ENCODE measurements at regions not wholly inside any gene's neighbourhood (a gene's known extent, or its start where the extent isn't known, plus 50 kb on each side); places are given as distances from the start of the nearest gene placed in this dataset.
A peak's percentile ranks its signal among the peaks of the same experiment; 100 is the strongest.

DNA sequence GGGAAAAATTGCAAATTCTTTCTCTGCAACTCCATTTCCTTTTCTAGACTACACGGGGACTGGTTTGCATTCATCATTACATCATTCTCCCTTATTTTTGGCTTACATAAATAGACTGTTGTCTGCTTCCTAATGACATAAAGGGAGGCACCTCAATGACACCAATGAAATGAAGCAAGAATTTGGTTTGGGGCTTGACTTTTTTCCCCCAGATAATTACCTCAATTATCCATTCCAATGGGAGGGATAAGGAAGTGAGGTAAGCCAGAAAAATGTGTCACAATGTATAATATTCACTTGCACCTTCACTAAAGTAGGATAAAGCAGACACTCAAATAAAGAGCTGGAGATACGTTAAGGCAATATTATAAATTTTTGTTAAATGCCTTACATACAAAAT is 240.6 kb upstream of the GRIP1 start:
- no peak for DNase-seq

DNA sequence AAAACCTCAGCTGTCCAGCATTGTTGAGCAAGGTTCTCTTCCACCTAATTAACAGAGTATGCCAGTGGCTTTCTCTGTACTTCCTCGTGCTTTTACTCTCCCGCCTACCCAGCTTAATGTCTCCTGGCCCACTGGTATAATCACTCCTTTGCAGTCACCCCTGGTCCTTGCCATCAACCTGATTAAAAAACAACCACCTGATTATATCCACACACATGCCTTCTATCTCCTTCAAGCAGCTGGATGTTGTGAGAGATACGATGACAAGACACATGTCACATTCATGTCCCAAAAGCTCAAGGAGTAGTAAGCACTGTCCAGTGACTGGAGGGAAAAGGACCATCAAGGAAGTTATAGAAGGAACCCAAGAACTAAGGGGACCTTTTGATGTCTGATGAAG is 241.3 kb upstream of the GRIP1 start:
- DNase-seq, result no peak

DNA sequence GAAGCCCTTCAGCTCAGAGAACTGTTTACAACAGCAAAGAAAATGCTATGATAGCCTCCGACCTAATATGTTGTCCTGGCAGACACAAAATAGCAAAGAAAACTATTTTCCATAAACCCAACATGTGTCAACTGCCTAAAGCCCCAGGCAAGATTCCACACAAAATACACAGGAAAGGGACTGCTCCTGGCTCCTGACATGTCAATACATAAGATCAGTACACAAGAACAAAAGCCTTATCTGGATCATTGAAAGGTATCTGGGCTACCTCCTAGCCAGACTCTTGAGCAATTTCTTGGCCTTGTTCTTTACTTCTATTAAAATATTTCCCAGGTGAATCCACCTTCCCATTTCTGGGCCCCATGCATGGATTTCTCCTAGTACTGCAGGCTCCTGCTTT is 242.3 kb upstream of the GRIP1 start:
- no peak for DNase-seq

DNA sequence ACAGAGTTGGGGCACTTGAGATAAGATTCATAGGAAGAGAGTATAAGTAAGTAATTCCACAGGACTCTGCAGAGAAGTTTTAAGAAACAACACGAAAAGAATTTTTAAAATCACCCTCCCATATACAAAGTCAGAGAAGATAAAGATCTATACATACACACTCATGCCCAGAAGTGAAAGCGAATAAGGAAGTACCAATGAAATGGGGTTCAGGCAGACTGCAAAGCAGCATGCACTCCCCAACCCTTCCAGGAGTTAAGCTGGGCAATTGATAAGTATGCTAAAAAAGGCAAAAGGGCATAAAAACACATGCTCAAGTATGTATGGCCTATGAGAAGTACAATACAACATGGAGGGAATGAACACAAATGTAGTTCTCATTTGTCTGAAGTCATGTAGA is 246.2 kb upstream of the GRIP1 start:
- no peak for DNase-seq

DNA sequence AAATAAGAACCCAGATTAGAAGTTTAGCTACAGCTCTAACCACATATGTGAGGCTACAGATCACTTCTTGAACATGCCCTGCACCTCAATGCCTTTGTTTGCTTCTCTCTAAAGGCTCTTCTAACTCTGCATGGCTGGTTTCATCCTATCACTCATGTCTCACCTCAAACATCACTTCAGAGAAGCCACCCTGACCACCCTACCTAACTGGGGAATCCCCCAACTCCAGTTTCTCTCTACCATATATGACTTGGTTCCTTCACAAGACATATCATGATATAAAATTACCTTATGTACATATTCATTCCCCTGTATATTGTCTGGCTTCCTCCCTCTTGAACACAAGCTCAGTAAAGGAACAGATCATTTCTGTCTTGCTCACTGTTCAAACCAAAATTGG is 250.2 kb upstream of the GRIP1 start:
- DNase-seq, result no peak

DNA sequence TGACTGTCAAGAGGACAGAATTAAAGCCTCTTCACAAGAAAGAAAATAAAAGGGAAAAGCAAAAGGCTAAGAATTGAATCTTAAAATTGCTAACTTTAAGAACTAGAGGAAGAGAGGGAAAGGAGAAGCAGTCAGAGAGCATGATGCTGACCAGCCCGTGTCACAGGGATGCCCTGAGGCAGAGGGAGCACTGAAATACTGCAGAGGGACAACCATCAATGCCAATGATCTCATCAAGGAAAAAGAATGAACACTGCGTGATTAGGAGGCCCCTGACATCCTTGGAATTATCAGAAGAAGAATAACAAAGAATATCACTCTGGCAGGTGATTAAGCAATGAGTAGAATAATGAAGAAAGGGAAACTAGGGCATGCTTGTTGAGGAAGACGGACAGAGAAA is 252.2 kb upstream of the GRIP1 start:
- DNase-seq, result no peak

DNA sequence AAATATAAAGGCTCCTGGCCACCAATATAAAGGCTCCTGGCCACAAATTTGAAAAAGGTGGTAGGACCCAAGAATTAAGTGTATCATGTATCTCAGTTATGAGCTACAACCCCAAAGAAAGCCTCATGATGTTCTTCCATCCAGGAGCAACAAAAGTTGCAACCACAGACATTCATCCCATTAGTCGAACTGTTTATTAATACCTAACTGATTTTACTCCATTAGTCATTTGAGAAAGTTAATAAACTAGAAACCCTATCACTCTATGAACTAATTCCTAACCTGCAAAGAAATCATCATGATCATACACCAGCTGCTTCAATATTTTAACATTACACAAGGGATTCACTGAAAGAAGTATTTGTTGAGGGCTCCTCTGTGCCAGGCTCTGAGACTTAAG is 253.2 kb upstream of the GRIP1 start:
- DNase-seq, result no peak

DNA sequence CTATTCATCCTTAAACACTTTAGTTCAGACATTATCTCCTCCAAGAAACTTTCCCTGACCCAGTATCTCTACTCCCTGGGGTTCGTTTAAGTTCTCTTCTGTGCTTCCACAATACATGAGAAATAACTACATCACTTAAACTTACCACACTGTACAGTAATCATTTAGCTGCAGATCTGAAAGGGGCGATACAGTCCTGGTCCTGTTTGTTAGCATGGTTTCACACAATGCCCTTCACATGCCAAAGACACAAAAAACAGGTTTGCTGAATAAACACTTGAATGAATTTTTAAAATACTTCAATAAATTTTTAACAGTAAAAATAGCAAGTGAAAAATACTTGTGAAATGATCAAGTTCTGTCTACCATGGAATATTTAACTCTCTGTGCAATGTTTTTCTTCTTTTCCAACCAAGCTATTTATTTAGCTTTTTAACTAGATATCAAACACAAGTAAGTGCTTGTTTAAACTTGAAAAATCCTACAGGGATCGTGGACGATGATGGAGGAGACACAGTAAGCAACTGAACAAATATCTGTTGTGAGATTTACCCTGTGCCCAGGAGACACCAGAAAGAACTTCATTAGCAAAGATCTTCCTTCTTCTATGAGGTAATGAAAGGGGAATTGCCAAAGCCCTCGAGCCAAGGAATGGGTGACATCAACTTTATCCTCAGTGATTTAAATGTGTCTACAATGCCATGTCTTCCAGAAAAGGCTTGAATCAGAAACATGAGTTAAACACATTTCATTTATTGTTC is 255.6 kb upstream of the GRIP1 start:
- no peak for DNase-seq

DNA sequence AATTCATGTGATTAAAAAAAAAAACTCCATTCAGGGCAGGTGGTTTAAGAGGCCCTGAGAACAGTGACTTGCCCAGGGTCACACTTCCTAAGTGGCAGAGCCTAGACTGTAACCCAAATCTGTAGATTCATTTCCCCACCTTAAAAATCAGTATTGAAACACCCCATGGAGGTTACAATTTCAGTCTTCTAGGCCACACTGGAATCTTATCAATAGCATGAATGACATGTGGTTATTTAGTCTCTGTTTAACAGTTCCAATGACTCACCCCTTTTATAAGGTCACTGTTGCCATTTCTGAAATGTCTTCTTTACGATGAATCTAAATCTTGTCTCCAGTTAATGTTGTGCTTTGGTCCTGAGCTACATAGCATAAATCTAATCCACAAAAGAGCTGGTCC is 262.3 kb upstream of the GRIP1 start:
- no peak for DNase-seq

DNA sequence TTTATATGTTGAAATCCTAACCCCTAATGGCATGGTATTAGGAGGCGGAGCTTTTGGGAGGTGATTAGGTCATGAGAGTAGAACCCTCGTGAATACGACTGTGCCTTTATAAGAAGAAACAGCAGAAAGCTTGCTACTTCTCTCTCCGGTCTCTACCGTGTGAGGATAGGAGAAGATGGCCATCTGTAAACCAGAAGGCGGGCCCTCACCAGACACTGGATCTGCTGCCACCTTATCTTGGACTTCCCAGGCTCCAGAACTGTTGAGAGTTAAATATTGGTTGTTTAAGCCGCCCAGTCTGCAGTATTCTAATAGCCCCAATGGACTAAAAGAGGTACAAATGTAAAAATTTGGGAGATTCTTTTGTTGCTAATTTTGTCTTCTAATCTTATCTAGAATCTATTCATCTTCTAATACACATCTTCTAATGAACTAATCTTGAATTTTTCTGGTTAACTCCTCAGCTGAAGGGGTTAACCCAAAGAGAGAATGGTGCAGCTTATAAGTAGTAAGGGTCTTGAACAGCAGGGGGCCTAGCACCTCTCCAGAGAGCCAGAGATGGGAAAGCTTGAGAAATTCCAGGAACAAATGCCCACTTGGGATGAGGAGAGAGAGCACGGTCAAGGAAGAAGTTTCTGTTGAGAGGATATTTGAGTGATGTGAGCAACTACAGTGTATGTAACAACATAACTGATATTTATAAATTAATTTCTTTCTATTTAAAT is 264.0 kb upstream of the GRIP1 start:
- DNase-seq, result no peak

DNA sequence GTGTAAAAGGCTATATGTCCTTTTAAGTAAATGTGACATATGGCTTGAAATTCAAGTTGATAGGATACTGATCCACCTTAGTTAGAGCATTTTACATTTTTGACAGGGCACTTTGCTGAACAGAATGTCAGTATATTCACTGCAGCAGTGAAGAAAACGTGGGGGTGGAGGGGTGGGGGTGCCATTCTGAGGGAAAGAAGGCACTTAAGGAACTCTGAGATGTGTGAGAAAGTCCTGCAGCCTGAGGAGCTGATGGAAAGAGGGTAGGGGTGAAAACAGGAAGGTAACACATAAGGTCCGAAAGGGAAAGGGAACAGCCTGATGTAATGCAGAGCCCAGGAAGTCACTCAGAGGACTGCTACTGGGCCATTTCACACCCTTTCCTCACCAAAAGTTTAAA is 265.5 kb upstream of the GRIP1 start:
- DNase-seq, result peak; percentile 5

DNA sequence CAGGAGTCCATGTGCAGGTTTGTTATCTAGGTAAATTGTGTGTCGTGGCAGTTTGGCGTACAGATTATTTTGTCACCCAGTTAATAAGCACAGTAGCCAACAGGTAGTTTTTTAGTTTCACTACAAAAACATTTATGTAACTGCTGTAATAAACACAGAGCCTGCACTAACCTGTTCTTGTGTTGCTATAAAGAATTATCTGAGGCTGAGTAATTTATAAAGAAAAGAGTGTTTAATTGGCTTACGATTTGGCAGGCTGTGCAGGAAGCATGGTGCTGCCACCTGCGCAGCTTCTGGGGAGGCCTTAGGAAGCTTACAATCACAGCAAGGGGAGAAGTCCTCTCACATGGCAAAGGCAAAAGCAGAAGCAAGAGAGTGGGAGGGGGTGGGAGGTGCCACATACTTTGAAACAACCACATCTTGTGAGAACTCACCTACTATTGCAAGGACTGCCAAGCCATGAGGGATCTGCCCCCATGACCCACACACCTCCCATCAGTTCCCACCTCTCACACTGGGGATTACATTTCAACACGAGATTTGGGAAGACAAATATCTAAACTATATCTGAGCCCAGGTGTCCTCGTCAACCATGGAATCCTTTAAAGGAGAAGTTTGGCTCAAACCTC is 266.4 kb upstream of the GRIP1 start:
- no peak for DNase-seq

DNA sequence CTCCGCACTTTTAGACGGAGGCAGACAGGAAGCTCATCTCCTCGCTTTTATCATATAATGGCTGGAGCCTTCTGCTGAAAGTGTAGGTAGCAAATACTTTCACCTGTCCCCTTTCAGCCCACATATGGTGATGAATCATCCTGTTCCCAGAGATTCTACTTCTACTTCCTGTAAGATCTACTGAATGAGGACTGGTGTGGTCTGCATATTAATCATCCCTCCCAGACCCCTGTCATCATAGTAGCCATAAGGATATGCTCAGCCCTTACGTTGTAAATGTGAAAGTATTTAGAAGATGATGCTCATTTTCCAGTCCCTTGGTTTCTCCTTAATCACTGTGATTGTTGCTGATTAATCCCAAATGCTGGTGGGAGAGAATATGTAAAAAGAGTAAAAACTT is 268.2 kb upstream of the GRIP1 start:
- DNase-seq, result no peak

DNA sequence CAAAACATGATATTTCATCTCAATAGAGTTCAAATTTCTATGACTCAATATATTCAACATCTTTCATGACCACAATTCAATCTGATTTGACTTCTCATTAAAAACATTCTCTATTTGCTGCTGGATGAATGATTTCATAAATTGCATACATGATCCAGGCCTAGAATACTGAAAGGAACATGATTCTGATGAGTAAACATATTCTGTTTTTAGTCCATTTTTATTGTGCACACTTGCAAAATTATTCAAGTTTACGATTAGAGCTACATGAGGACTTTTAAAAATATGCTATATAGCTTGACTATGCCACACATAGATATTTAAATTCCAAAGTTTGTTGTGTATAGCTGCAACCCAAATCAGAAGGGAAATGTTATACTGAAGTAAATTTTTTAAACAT is 273.8 kb upstream of the GRIP1 start:
- no peak for DNase-seq

DNA sequence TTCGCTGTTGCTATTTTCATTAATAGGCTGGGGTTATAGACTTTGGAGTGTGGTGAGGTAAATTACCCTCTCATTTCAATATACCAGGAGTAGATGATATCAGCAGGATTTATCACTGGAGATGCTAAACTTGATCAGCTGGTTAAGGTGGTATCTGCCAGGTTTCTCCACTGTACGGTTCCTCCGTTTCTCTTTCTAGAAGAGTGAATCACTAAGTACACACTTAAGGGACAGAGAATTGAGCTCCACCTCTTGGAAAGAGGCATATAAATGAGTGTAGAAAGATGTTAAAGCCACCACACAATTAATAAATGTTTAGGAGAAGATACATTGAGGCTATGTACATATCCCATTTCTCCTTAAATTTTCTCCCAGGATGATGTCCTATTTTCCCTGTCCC is 277.4 kb upstream of the GRIP1 start:
- DNase-seq, result no peak

DNA sequence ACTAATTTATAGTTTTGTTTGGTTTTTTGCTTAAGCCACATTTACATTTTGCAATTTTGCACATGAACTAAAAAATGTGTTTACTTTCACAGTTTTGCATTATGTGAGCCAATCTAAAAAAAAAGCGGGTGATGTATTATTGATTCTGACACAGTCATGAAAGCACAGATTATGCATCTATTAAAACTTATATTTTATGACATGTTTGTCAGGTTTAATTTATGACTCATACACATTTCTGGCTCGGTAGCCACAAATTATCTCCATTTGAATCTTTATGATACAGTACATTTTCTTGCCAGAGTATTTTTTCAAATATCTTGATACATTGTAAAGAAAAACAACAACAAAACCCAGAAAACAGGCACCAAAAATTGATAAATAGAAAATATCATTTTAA is 280.4 kb upstream of the GRIP1 start:
- DNase-seq, result no peak

DNA sequence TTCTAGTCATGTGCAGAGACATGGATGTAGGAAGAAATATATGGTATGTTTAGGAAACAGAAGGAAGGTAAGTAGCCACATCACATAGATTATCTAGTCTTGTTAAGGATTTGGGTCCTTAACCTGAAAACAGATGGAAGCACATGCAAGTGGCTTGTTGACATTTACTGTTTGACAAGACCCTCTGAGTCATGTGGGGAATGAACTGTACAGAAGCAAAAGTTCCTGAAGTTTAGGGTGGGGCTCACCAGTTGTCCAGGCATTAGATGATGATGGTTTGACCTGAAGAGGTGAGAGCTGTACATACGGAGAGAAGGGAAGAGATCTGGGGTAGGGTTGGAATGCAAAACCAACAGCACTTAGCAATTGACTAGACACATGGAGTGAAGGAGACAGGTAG is 281.1 kb upstream of the GRIP1 start:
- DNase-seq, result no peak

DNA sequence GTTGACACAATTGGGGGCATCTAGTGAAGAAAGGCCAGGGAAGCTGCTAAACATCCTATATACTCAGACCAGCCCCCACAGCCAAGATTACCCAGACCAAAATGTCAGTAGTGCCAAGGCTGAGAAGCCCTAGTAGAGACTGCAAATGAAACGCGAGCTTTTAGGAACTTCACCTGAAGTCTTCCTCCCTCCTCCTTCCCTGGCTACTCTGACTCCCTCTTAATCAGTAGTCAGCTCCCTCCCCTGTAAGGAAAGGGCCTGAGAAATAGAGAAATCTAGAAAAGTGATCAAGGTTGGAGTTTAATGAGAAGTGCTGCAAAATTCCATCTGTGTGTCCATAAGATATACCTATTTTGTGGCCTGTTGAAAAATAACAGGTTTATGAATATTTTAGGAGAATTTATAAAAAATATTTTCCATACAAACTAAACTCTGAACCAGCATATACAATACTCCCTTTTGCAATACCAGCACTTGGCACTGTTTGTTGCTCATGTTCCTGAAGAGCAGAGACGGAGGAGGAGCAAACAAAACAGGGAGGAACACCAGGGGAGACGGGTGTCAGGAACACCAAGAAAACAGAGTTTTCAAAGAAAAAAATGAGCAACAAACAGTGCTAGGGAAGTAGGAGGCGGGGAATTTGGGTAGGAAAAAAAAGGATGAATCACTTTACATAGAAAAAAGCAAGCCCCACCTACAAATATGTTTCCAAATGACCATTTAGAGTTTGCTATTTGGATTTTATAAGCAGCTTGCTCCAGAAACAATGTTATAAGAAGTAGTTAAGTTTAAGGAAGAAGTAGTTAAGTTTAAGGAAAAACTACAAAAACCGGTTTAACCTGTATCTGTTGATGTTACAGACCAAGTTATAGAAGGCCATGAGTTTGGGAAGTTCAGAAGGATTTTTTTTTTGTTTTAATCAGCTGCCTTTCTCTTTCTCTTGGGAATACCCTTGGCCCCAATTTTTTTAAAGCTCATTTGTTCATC is 282.1 kb upstream of the GRIP1 start:
- peak; percentile 23 for DNase-seq

DNA sequence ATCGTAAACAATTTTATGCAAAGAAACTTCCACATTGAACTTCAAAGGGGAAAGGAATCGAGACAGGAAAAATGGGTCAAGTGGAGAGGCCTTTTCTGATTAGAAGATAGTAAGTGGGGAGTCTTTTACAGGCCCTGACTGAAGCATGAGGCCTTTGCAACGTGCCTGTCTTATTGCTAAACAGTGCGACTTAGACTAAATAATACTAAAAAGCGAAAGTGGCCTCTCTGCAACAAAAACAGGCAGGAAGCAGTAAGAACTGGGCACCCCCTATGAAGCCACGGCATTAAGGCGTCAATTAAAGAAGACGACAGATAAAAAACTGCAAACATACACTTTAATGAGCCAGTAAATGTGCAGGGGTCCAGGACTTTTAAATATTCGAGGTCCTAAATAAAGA is 283.4 kb upstream of the GRIP1 start:
- peak; percentile 37 for DNase-seq

DNA sequence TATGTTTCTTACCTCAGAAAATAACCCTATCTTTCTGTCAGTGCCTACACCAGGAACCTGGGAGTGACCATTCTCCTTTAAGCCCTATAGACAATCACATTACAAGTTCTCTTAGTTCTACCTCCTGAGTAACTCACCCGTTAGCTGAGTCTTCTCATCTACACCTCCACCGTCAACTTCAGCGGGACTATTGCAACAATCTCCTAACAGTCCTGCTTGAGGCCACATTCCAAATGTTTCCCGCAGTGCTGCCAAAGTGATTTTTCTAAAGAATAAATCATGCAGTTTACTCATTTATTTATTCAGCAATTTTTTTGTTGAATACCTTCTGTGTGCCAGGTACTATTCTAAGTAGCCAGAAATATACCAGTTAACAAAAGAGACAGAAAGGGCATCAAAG is 285.0 kb upstream of the GRIP1 start:
- no peak for DNase-seq

DNA sequence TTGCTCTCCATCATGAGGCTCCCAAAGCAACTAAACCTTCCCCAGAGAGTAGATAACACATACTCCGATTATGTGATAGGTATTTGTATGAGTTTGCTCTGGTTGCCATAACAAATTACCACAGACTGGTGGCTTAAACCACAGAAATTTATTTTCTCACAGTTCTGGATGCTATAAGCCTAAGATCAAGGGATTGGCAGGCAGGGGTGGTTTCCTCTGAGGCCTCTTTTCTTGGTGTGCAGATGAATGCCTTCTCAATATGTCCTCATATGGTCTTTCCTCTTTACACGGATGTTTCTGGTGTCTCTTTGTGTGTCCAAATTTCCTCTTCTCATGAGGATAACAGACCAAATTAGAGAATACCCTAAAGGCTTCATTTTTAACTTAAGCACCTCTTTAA is 285.8 kb upstream of the GRIP1 start:
- no peak for DNase-seq

DNA sequence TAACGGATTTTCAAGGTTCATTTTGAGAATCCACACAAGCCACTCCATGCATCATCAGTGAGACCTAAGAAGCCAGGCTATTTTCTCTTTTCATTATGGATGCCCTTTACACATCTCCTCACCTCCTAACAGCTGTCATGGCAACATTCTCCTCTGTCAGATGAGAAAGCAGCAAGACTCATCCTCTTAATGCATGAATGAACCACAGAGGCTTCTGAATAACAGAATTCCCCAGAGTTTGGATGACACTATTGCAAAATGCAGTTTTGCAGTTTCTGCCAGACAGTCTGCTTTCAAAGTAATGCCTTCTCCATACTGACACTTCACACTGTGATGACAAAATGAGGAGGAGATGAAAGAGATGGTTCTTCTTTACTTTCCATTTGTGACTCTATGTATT is 286.7 kb upstream of the GRIP1 start:
- DNase-seq, result no peak

DNA sequence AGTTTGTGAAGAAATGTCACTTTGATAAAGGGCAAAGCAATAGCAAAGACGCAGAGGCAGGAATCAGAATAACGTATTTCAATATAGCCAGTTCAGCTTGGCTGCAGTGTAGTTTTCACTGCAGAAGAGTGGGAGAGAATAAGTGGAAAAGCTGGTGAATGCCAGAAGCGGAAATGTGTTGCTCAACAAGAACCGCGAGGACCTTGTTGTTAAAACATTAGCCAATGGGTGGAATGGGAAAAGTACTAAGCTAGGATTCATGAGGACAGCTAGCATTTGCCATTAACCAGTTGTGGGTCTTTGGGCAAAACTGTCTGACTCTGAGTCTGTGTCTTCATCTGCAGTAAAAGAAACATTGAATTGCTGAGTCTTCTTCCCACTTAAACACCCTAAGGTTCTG is 292.9 kb upstream of the GRIP1 start:
- DNase-seq, result no peak
